ENCODE measurements at regions not wholly inside any gene's neighbourhood (a gene's known extent, or its start where the extent isn't known, plus 50 kb on each side); places are given as distances from the start of the nearest gene placed in this dataset.

GRCh38 chr1:101158424-101158823 lies 78.4 kb upstream of the S1PR1 start:
- H3K27ac ChIP-seq (ENCODE audit: low read length): no peak overlapping the region
- 100% methylated on average over 1 of the region's 2 CpGs for WGBS (ENCODE audit: insufficient coverage)
- H3K36me3 ChIP-seq (ENCODE audit: control insufficient read depth, insufficient read depth, low read length): no peaks in the 10 kb centered on the region
- Mint-ChIP-seq H3K36me3 (no peaks in the 10 kb centered on the region), H3K27me3 (ENCODE audit: low read depth in 2 of 2) (no peaks in the 10 kb centered on the region), H3K4me3 (no peak overlapping the region), H3K4me1 (no peaks in the 10 kb centered on the region), H3K9me3 (no peaks in the 10 kb centered on the region), H3K27ac (no peak overlapping the region)
- H3K27me3 ChIP-seq (ENCODE audit: control insufficient read depth, insufficient read depth, low read length): no peaks in the 10 kb centered on the region
- DNase-seq (no peak), ATAC-seq (no peak)
- intact Hi-C loops (cut with micrococcal nuclease): no loop called here
- H3K9me3 ChIP-seq (ENCODE audit: control insufficient read depth, insufficient read depth, low read length): no peaks in the 10 kb centered on the region
- TF ChIP-seq CTCF (IDR thresholded peaks at IDR 0.05): no peak
- H3K4me1 ChIP-seq (ENCODE audit: control insufficient read depth, insufficient read depth, low read length): no peaks in the 10 kb centered on the region
- no peak overlapping the region for H3K4me3 ChIP-seq (ENCODE audit: low read length)

- Mint-ChIP-seq H3K4me3 (no peak overlapping the region), H3K9me3 (no peaks in the 10 kb centered on the region), H3K36me3 (no peaks in the 10 kb centered on the region), H3K4me1 (no peaks in the 10 kb centered on the region), H3K27ac (no peak overlapping the region), H3K27me3 (ENCODE audit: low read depth in 2 of 2) (no peaks in the 10 kb centered on the region)
- Histone ChIP-seq H3K4me1 (ENCODE audit: control insufficient read depth, insufficient read depth, low read length) (no peaks in the 10 kb centered on the region), H3K9me3 (ENCODE audit: control insufficient read depth, insufficient read depth, low read length) (no peaks in the 10 kb centered on the region), H3K36me3 (ENCODE audit: control insufficient read depth, insufficient read depth, low read length) (no peaks in the 10 kb centered on the region), H3K27me3 (ENCODE audit: control insufficient read depth, insufficient read depth, low read length) (no peaks in the 10 kb centered on the region), H3K27ac (ENCODE audit: low read length) (no peak overlapping the region), H3K4me3 (ENCODE audit: low read length) (no peak overlapping the region)
- no peak for TF ChIP-seq CTCF (IDR thresholded peaks at IDR 0.05)
- intact Hi-C loops (cut with micrococcal nuclease): no loop called here
- 93% methylated on average over 1 of the region's 1 CpG for WGBS (ENCODE audit: insufficient coverage)
- no peak for DNase-seq
- ATAC-seq: no peak
Observed at GRCh38 chr1:101154547-101154946, 82.3 kb upstream of the S1PR1 start.

- no peaks in the 10 kb centered on the region for H3K9me3 Mint-ChIP-seq
- no CpG with 5 or more reads among the region's 2 CpGs for WGBS (ENCODE audit: insufficient coverage)
- ATAC-seq: no peak
- no peak overlapping the region for H3K4me3 ChIP-seq (ENCODE audit: low read length)
- no peak for DNase-seq
- no peak overlapping the region for H3K4me3 Mint-ChIP-seq
- intact Hi-C loops (cut with micrococcal nuclease): no loop called here
- H3K4me1 Mint-ChIP-seq: no peaks in the 10 kb centered on the region
- H3K27me3 ChIP-seq (ENCODE audit: control insufficient read depth, insufficient read depth, low read length): no peaks in the 10 kb centered on the region
- TF ChIP-seq CTCF (IDR thresholded peaks at IDR 0.05): no peak
- H3K27me3 Mint-ChIP-seq (ENCODE audit: low read depth in 2 of 2): no peaks in the 10 kb centered on the region
- no peaks in the 10 kb centered on the region for H3K36me3 ChIP-seq (ENCODE audit: control insufficient read depth, insufficient read depth, low read length)
- no peaks in the 10 kb centered on the region for H3K4me1 ChIP-seq (ENCODE audit: control insufficient read depth, insufficient read depth, low read length)
- no peak overlapping the region for H3K27ac ChIP-seq (ENCODE audit: low read length)
- no peaks in the 10 kb centered on the region for H3K36me3 Mint-ChIP-seq
- no peaks in the 10 kb centered on the region for H3K9me3 ChIP-seq (ENCODE audit: control insufficient read depth, insufficient read depth, low read length)
- H3K27ac Mint-ChIP-seq: no peak overlapping the region
Observed at GRCh38 chr1:101153692-101154091, 83.1 kb upstream of the S1PR1 start.

- H3K9me3 ChIP-seq (ENCODE audit: control insufficient read depth, insufficient read depth, low read length): no peaks in the 10 kb centered on the region
- TF ChIP-seq CTCF (IDR thresholded peaks at IDR 0.05): no peak
- Mint-ChIP-seq H3K4me1 (no peaks in the 10 kb centered on the region), H3K9me3 (no peaks in the 10 kb centered on the region), H3K27me3 (ENCODE audit: low read depth in 2 of 2) (no peaks in the 10 kb centered on the region), H3K4me3 (no peak overlapping the region), H3K27ac (no peak overlapping the region), H3K36me3 (no peaks in the 10 kb centered on the region)
- H3K4me1 ChIP-seq (ENCODE audit: control insufficient read depth, insufficient read depth, low read length): no peaks in the 10 kb centered on the region
- 91% methylated on average over 4 of the region's 4 CpGs for WGBS (ENCODE audit: insufficient coverage)
- H3K27ac ChIP-seq (ENCODE audit: low read length): no peak overlapping the region
- intact Hi-C loops (cut with micrococcal nuclease): no loop called here
- H3K4me3 ChIP-seq (ENCODE audit: low read length): no peak overlapping the region
- no peaks in the 10 kb centered on the region for H3K36me3 ChIP-seq (ENCODE audit: control insufficient read depth, insufficient read depth, low read length)
- DNase-seq: no peak
- H3K27me3 ChIP-seq (ENCODE audit: control insufficient read depth, insufficient read depth, low read length): no peaks in the 10 kb centered on the region
- no peak for ATAC-seq
Observed at GRCh38 chr1:101152633-101153032, 84.2 kb upstream of the S1PR1 start.

All from natural killer cell (primary cell).